ENCODE measurements at regions not wholly inside any gene's neighbourhood (a gene's known extent, or its start where the extent isn't known, plus 50 kb on each side); places are given as distances from the start of the nearest gene placed in this dataset.

- DNase-seq: no peak
Observed at GRCh38 chr6:210778-211374, 81.4 kb upstream of the DUSP22 start.

- DNase-seq: no peak
Observed at GRCh38 chr6:211871-212497, 80.3 kb upstream of the DUSP22 start.

- no peak for DNase-seq
Observed at GRCh38 chr6:213284-213683, 79.0 kb upstream of the DUSP22 start.

GRCh38 chr6:214428-214827 lies 77.9 kb upstream of the DUSP22 start:
- no peak for DNase-seq

GRCh38 chr6:215335-216034 lies 76.8 kb upstream of the DUSP22 start:
- DNase-seq: no peak

GRCh38 chr6:217048-217659 lies 75.1 kb upstream of the DUSP22 start:
- no peak for DNase-seq

GRCh38 chr6:218153-219018 lies 73.9 kb upstream of the DUSP22 start:
- DNase-seq: no peak

GRCh38 chr6:219019-219570 lies 73.2 kb upstream of the DUSP22 start:
- no peak for DNase-seq

- peak; percentile 12 for DNase-seq
Observed at GRCh38 chr6:219641-220198, 72.6 kb upstream of the DUSP22 start.

GRCh38 chr6:220312-220711 lies 72.0 kb upstream of the DUSP22 start:
- no peak for DNase-seq

GRCh38 chr6:220721-221475 lies 71.4 kb upstream of the DUSP22 start:
- no peak for DNase-seq

GRCh38 chr6:221531-222349 lies 70.5 kb upstream of the DUSP22 start:
- DNase-seq: no peak

- no peak for DNase-seq
Observed at GRCh38 chr6:222468-222867, 69.8 kb upstream of the DUSP22 start.

GRCh38 chr6:223136-223535 lies 69.2 kb upstream of the DUSP22 start:
- DNase-seq: no peak

- DNase-seq: no peak
Observed at GRCh38 chr6:223763-224162, 68.5 kb upstream of the DUSP22 start.

GRCh38 chr6:224350-224749 lies 67.9 kb upstream of the DUSP22 start:
- DNase-seq: no peak

- DNase-seq: no peak
Observed at GRCh38 chr6:225121-225721, 67.1 kb upstream of the DUSP22 start.

- DNase-seq: no peak
Observed at GRCh38 chr6:225907-226306, 66.4 kb upstream of the DUSP22 start.

- DNase-seq: no peak
Observed at GRCh38 chr6:226516-227073, 65.7 kb upstream of the DUSP22 start.
